Frontal cortex (tissue), 3 donors: ENCODE measurements at regions not wholly inside any gene's neighbourhood (a gene's known extent, or its start where the extent isn't known, plus 50 kb on each side); places are given as distances from the start of the nearest gene placed in this dataset.
"Not testable (repeated sequence)": the region's sequence is repeated elsewhere in the genome, so short reads cannot be mapped to it uniquely, and the experiment has no call there.

Experiments
- DNase-seq, 2 donors: peaks; one replicate each; pipeline ENCODE4 v3.0.0; 2012; ENCODE audit warnings: low spot score in 2 of 2
- FAIRE-seq: peaks from 2 replicates; lab custom pipeline; 2012; peaks lifted over from hg19 to GRCh38; lab: Jason Lieb, UNC
- donor health status: control.
- donor health status: control.
- donor health status: control.

DNA sequence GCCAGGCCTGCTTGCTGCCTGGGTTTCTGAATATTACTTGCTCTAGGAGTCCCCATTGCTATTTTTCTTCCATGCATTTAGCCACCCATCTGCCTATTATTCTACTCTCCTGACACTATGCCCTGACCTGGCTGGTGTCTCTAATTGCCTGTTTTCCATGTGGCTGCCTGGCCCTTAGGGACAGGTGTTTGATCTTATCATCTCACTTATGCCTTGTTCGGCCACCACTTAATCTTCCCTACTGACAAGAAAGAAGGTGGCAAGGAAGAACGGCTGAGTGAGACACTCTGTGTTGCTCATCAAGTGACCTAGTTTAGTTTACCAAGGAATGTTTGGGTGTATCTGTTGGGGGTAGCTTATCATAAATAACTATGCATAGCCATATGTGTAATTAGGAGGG is 50.4 kb upstream of the RAPH1 start:
- FAIRE-seq (no peak), DNase-seq (no peak)

DNA sequence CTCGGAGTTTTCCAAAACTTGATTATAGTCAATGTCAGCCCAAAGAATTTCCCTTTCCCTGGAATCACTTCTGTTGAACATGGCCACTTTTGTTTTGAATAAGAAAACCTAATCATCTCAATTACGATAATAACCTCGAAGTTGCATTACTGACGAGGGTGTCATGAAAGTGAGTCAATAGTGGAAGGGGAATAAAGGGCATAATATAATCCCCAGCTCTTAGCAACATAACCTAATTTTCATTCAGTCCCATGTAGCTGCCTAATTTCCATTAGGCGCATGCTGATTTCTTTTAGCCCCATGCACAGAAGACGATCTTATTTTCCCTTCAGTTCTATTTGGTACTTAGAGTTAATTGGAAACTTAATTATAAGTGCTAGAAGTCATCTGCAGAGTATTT is 51.1 kb upstream of the RAPH1 start:
- FAIRE-seq (no peak), DNase-seq (no peak)

DNA sequence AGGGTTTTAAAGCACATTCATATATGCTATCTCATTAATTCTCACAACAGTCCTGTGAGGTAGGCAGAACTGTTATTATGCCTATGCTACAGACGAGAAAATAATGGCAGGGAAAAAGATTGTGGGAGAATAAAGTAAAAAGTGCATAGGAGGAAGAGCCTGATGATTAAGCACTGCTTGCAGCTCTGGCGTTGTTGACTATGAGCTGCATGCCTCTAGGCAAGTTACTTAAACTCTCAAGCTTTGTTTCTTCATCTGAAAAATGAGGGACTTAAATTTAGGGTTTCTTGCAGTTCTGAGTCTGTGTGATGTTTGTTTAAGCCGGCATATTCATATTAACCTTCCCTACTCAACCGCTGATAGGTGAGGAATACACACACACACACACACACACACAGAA is 51.6 kb upstream of the RAPH1 start:
- FAIRE-seq: no peak
- no peak for DNase-seq

DNA sequence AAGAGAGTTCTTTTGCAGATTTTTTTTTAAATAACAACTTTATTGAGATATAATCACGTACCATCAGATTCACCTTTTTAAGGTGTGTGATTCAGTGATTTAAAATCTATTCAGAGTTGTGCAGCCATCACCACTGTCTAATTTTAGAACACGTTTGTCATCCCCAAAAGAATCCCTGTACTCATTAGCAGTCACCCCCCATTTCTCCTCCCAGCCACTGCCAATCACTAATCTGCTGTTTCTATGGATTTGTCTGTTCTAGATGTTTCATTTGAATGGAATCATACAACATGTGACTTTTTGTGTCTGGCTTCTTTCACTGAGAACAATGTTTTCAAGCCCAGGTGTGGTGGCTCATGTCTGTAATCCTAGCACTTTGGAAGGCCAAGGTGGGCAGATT is 55.4 kb upstream of the RAPH1 start:
- DNase-seq: no peak
- no peak for FAIRE-seq

- FAIRE-seq: no peak
- no peak for DNase-seq
These were observed 56.5 kb upstream of the RAPH1 start for GRCh38 chr2:203591642-203592041.

- DNase-seq (no peak), FAIRE-seq (no peak)
These were observed 57.4 kb upstream of the RAPH1 start for GRCh38 chr2:203592470-203592869.

- no peak for DNase-seq
- no peak for FAIRE-seq
These were observed 59.4 kb upstream of the RAPH1 start for GRCh38 chr2:203594541-203594940.

DNA sequence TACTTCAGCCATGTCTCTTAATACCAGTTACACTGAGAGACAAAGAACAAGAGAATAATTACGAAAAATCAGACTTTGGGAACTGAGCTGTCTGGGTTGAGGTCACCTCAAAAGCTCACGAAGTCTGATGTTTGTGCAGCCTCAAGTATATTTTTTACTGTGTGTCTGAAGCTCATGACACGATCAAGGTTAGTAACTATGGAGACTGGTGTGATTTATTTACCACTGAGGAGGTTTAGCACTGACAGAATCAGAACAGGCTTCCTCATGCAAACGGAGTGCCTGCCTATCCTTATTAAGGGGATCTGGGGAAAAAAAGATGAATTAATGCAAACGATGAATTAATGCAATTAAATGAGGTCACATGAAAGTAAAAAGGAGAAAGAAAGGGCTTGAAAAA is 61.1 kb upstream of the RAPH1 start:
- FAIRE-seq (no peak), DNase-seq (no peak)

GRCh38 chr2:203599509-203599908 is 64.4 kb upstream of the RAPH1 start:
- FAIRE-seq: no peak
- DNase-seq: no peak

DNA sequence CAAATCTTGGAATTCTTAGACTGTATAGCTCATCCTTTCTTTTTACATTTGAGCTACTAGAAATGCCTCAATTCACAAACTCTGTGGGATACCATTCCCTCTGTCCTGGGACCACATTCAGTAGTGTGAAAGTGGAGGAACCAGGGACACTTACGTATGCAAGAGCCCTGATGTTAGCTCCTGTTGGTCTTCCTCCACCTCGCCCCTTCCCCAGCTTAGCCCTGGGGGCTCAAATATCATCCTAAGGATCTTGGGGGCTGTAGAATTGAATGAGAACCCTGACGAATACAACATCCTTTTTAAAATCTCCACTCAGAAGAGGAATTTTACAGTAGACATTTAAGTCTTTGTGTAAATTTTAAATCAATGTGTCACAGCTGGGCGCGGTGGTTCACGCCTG is 65.2 kb upstream of the RAPH1 start:
- FAIRE-seq (no peak), DNase-seq (no peak)

DNA sequence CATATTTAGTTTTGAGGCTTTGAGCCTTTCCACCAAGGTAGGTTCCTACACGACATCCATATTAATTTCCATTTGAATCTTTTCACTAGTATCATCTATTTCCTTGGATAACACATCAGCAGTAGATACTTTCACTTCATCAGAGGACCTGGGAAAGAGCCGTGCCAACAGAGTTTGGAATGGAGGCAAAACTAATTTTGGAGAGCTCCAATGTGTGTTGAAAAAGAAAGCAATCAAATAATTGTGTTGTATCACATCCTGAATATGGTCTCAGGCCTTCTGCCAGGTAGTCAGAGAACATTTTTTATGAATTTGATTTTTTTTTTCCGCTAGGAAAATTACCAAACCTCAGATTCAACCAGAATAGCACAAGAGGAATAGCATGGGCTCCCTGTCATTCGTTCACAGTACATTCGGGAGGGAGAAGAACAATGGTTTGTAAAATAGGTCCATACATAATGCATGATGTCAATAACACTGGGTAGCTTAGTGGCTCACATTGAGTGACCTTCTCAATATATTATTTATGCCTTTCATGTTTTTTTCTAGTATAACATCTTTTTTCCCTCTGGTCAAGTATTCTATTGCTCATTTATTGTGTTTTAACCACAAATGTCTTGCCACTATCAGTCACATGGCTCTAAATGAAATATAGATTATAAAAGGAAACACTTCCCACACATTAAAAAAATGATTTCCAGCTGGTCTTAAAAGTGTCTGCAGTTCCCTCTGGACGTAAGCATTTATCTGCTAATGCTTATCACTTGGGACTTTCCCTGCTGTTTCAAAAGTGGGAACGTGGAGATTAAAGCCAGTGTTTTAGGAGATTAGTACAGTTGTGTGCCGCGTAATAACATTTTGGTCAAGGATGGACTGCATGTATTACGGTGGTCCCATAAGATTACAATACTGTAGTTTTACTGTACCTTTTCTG is 68.6 kb upstream of the RAPH1 start:
- no peak for FAIRE-seq

DNA sequence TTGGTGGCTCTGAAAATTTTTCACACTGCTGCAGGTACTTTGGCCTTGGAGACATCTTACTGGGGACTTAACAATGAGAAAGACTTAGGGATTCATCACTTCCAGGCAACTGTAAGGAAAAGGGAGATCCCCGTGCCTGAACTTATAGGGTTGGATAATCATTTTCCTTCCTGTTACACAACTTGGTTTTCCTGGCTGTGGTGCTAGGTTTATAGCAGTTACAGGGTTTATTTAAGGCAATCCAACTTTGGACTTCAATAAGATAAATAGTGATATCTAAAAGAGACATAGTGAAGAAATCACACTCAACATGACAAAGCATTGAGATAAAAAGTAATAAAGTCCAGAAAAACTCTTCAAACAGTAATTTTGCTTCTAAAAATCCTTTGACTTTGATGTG is 70.2 kb upstream of the RAPH1 start:
- DNase-seq (no peak), FAIRE-seq (no peak)

More for the DNA sequence above, 68.6 kb upstream of the RAPH1 start:
- no peak for DNase-seq

- no peak for FAIRE-seq
- DNase-seq: no peak
These were observed 71.0 kb upstream of the RAPH1 start for GRCh38 chr2:203606051-203606450.

DNA sequence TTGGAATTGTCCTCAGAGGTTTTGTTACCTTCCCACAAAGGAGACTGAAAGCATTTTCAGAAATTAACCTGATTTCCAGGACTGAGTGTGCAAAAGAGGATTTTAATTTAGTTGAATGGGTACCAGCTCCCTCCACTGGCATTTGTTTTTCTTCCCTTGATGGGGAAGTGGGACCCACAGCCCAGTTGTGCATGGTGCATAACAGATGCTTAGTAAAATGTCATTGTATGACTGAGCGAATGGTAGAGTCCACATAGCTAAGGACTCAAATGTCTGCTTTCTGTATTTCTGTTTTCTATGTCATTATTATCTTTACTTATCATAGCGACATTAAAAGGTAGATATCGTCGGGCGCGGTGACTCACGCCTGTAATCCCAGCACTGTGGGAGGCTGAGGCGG is 75.5 kb upstream of the RAPH1 start:
- DNase-seq (no peak), FAIRE-seq (no peak)

GRCh38 chr2:203612246-203612645 is 77.1 kb upstream of the RAPH1 start:
- DNase-seq: no peak
- no peak for FAIRE-seq

DNA sequence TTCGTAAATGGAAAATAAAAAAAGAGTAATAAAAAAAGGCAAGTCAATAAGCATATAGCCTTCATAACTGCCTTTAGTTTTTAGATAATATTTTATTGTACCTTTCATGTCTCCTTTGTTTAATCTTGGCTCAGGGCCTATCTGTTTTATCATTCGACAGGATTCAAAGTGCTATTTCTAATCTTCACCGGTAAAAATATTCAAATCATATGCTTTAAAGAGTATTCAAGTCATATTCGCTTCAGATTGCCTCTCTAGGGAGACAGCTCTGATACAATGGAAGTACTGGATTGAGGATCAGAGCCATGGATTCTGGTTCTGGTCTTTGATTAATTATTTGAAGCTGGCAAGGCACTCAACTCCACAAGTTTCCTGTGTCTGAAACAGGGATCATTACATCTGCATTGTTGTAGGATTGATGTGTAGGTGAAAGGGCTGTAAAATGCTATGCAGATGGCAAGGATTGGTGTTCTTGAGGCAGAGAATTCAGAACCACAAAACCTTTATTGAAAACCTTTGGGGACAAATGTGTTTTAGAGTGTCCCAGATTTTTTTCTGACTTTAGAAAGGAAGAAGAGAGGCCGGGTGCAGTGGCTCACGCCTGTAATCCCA is 84.3 kb upstream of the RAPH1 start:
- FAIRE-seq (no peak), DNase-seq (no peak)

DNA sequence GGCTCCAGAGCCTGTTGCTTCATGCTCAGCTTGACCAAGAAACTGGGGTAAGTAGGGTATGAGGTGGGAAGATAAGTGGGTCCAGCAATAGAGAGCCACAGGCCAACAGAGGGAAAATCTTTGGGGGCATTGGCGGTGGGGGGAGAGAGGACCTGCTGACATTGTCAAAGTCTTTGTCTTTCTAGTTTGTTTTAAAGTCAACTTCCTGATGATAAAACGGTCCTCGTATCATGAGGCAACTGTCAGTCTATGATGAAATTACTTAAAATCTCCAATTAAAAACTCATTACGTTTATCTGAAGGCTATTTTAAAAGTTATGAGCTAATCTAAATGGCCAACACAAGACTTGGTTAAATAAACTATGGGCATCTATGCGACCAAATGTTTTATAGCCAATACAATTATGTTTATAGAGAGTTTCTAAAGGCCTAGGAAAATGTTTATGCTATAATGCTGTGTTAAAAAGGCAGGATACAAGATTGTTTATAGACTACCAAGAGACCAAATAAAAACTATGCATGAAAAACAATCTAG is 84.4 kb upstream of the CD28 start:
- DNase-seq (no peak), FAIRE-seq (no peak)

- FAIRE-seq (no peak), DNase-seq (no peak)
These were observed 83.3 kb upstream of the CD28 start for GRCh38 chr2:203623096-203623495.

- DNase-seq: peak in 1 of 2 donors; percentile 30
- no peak for FAIRE-seq
These were observed 82.8 kb upstream of the CD28 start for GRCh38 chr2:203623661-203624060.

GRCh38 chr2:203625701-203626100 is 80.7 kb upstream of the CD28 start:
- FAIRE-seq: no peak
- DNase-seq: no peak

DNA sequence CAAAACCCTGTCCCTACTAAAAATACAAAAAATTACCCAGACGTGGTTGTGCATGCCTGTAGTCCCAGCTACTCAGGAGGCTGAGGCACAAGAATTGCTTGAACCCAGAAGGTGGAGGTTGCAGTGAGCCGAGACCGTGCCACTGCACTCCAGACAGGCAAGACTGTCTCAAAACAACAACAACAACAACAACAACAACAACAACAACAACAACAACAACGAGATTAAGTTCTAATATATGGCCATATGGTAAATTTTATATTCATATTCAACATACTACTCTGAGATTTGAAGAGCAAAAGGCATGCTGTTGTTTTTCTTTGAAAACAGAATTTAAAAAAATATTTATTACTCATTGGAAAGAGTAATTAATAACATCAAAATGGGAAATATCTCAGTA is 80.2 kb upstream of the CD28 start:
- not testable (repeated sequence) for DNase-seq, FAIRE-seq
